Posterior cingulate gyrus (tissue), 11 donors: ENCODE measurements at regions not wholly inside any gene's neighbourhood (a gene's known extent, or its start where the extent isn't known, plus 50 kb on each side); places are given as distances from the start of the nearest gene placed in this dataset.
A peak's percentile ranks its signal among the peaks of the same experiment; 100 is the strongest.
"Not testable (repeated sequence)": the region's sequence is repeated elsewhere in the genome, so short reads cannot be mapped to it uniquely, and the experiment has no call there.

Experiments
- DNase-seq, 10 donors: peaks; one replicate each; pipeline versions ENCODE4 v3.0.0 to v3.0.0-alpha.2; 2020 to 2021; ENCODE audit warnings: mixed read lengths in 3 of 10
- intact Hi-C: fragments of 100-400 bp; cut with DNase I; formaldehyde crosslinking; loops from one replicate; pipeline ENCODE4 v1.15.1; 2023

- DNase-seq, intact Hi-C loops: not testable (repeated sequence)
Observed at GRCh38 chr9:104195142-104195541, 101.0 kb downstream of the SMC2 start.

GRCh38 chr9:104200456-104200994 is 106.4 kb downstream of the SMC2 start:
- intact Hi-C loops: no loop called here
- DNase-seq: peak in 3 of 10 donors; percentile 70 to 76 (median 75)

GRCh38 chr9:104206766-104207165 is 112.7 kb downstream of the SMC2 start:
- no peak for DNase-seq
- intact Hi-C loops: no loop called here

GRCh38 chr9:104209387-104209786 is 115.3 kb downstream of the SMC2 start:
- intact Hi-C loops: no loop called here
- no peak for DNase-seq

GRCh38 chr9:104227108-104227507 is 133.0 kb downstream of the SMC2 start:
- intact Hi-C loops: no loop called here
- no peak for DNase-seq

GRCh38 chr9:104232781-104233341 is 138.8 kb downstream of the SMC2 start:
- DNase-seq: no peak
- intact Hi-C loops: no loop called here

GRCh38 chr9:104233366-104233765 is 139.3 kb downstream of the SMC2 start:
- DNase-seq: no peak
- intact Hi-C loops: no loop called here

GRCh38 chr9:104234632-104235337 is 140.7 kb downstream of the SMC2 start:
- DNase-seq: peak in 3 of 10 donors; percentile 54 to 74 (median 72)
- intact Hi-C loops: not testable (repeated sequence)

- intact Hi-C loops: not testable (repeated sequence)
Observed at GRCh38 chr9:104235347-104236120, 141.4 kb downstream of the SMC2 start.

GRCh38 chr9:104238668-104239067 is 144.6 kb downstream of the SMC2 start:
- DNase-seq: no peak
- intact Hi-C loops: no loop called here

More at GRCh38 chr9:104235347-104236120, 141.4 kb downstream of the SMC2 start:
- peak in 2 of 10 donors; percentile 40 to 72 for DNase-seq

- intact Hi-C loops: no loop called here
- DNase-seq: no peak
Observed at GRCh38 chr9:104240890-104241289, 146.8 kb downstream of the SMC2 start.

GRCh38 chr9:104245925-104246324 is 151.8 kb downstream of the SMC2 start:
- DNase-seq: no peak
- intact Hi-C loops: no loop called here

- intact Hi-C loops: no loop called here
- no peak for DNase-seq
Observed at GRCh38 chr9:104247899-104248460, 153.9 kb downstream of the SMC2 start.

- intact Hi-C loops: no loop called here
- no peak for DNase-seq
Observed at GRCh38 chr9:104256031-104256695, 162.1 kb downstream of the SMC2 start.

- intact Hi-C loops: no loop called here
- no peak for DNase-seq
Observed at GRCh38 chr9:104256696-104257062, 162.6 kb downstream of the SMC2 start.

GRCh38 chr9:104258296-104259011 is 164.3 kb downstream of the SMC2 start:
- intact Hi-C loops: no loop called here
- DNase-seq: no peak

GRCh38 chr9:104260004-104260403 is 165.9 kb downstream of the SMC2 start:
- DNase-seq: no peak
- intact Hi-C loops: no loop called here

- intact Hi-C loops: no loop called here
- DNase-seq: no peak
Observed at GRCh38 chr9:104263942-104264341, 169.8 kb downstream of the SMC2 start.

GRCh38 chr9:104264431-104264830 is 170.3 kb downstream of the SMC2 start:
- intact Hi-C loops: no loop called here
- no peak for DNase-seq

- DNase-seq: no peak
- intact Hi-C loops: no loop called here
Observed at GRCh38 chr9:104269374-104269773, 175.3 kb downstream of the SMC2 start.
